IMR-90 (cell line): ENCODE measurements at regions not wholly inside any gene's neighbourhood (a gene's known extent, or its start where the extent isn't known, plus 50 kb on each side); places are given as distances from the start of the nearest gene placed in this dataset.

Source experiments
- CTCF ChIP-seq: conservative IDR thresholded peaks from 2 replicates; pipeline ENCODE4 v1.5.1; 2012; ENCODE audit warnings: mild to moderate bottlenecking, low read depth, low read length, improper control_type of control experiment
- POLR2A ChIP-seq: IDR thresholded peaks from 2 replicates; pipeline ENCODE4 v1.6.1; 2012; ENCODE audit warnings: mild to moderate bottlenecking, low read depth, low read length

DNA sequence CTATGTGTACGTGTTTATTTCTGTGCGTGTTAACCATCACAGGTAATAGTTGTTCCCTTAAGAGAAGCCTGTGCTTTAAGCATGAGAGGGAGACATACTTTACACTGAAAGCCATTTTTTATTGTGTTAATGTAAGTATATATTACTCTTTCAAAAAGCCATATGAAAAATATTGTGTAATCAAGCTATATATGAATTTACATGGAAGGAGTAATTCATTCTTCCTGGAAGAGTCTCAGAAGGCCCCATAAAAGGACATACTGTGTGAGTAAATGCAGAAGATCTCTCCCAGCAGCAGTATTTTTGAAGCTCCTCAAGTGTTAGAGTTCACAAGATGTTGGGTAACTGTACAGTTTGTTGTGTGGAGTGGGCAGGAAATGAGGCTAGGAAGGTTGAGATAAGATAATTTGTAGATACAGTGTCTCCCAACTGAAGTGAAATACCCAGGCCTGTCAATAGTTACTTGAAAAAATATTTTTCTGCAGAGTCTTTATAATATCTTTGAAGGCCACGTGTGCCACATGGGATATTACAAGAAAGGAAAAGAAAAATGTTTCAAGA is 138.3 kb downstream of the PTGER3 start:
- TF ChIP-seq POLR2A: no peak
- no peak for TF ChIP-seq CTCF
